H1 (cell line): ENCODE measurements at regions not wholly inside any gene's neighbourhood (a gene's known extent, or its start where the extent isn't known, plus 50 kb on each side); places are given as distances from the start of the nearest gene placed in this dataset.
"Not testable (repeated sequence)": the region's sequence is repeated elsewhere in the genome, so short reads cannot be mapped to it uniquely, and the experiment has no call there.

Experiments
- CTCF ChIA-PET: fragments of 300-600 bp; sonication (Branson Sonifier 250); formaldehyde crosslinking; loops from one replicate; lab custom pipeline; 2021; ENCODE audit not compliant: partially characterized antibody; lab: Charles Lee
- POLR2A ChIA-PET: fragments of 300-600 bp; sonication (Branson Sonifier 250); formaldehyde crosslinking; loops from one replicate; lab custom pipeline; 2021; ENCODE audit warnings: inconsistent platforms; ENCODE audit not compliant: partially characterized antibody; lab: Charles Lee
- DNase-seq, 2 experiments: peaks; one replicate each; pipeline versions ENCODE4 v3.0.0 to v3.0.0-alpha.2; 2010 to 2022; ENCODE audit warnings: low spot score in 2 of 2, low read depth in 1 of 2, mixed read lengths in 1 of 2
- FAIRE-seq: peaks from 2 replicates; lab custom pipeline; 2011; peaks lifted over from hg19 to GRCh38; lab: Jason Lieb, UNC
- H2AFZ ChIP-seq: 2 replicates; pipeline ENCODE4 v1.8.1; 2012; ENCODE audit warnings: low read length, inconsistent platforms
- H2AK5ac ChIP-seq: 2 replicates; pipeline ENCODE4 v1.6.1; 2013; ENCODE audit warnings: low read depth, low read length
- H2BK120ac ChIP-seq: replicated peaks from 2 replicates; pipeline ENCODE3; 2013; ENCODE audit warnings: low read depth, low read length, inconsistent platforms
- H2BK12ac ChIP-seq: 2 replicates; pipeline ENCODE4 v1.6.1; 2013; ENCODE audit warnings: low read depth, low read length
- H2BK15ac ChIP-seq: 2 replicates; pipeline ENCODE4 v1.6.1; 2013; ENCODE audit warnings: low read length
- H2BK20ac ChIP-seq: 2 replicates; pipeline ENCODE4 v1.6.1; 2013; ENCODE audit warnings: low read length
- H2BK5ac ChIP-seq: 2 replicates; pipeline ENCODE4 v1.6.1; 2013; ENCODE audit warnings: low read depth, low read length
- H3K14ac ChIP-seq: 2 replicates; pipeline ENCODE4 v1.6.1; 2013; ENCODE audit warnings: inconsistent platforms; ENCODE audit not compliant: insufficient read length
- H3K18ac ChIP-seq: 2 replicates; pipeline ENCODE4 v1.6.1; 2013; ENCODE audit warnings: low read length; ENCODE audit errors: extremely low read depth
- H3K23ac ChIP-seq: 2 replicates; pipeline ENCODE4 v1.6.1; 2013; ENCODE audit warnings: inconsistent platforms; ENCODE audit not compliant: insufficient read length
- H3K23me2 ChIP-seq: 2 replicates; pipeline ENCODE4 v1.6.1; 2013; ENCODE audit warnings: low read depth, low read length
- H3K27ac ChIP-seq: 2 replicates; pipeline ENCODE4 v1.6.1; 2011; ENCODE audit warnings: low read depth, low read length, inconsistent platforms
- H3K27me3 ChIP-seq, 4 experiments: replicated peaks in 1 of 4; 1 replicate in 1 of 4; 2 replicates in 3 of 4; pipeline versions ENCODE4 v1.6.1 to v1.8.1; 2011 to 2013; ENCODE audit warnings: low read length in 3 of 4, mild to moderate bottlenecking in 3 of 4, inconsistent platforms in 2 of 4, mixed read lengths in 2 of 4, moderate library complexity in 1 of 4; ENCODE audit not compliant: control insufficient read depth in 3 of 4, insufficient read depth in 3 of 4; ENCODE audit errors: extremely low read depth in 1 of 4
- H3K36me3 ChIP-seq, 4 experiments: 2 replicates each; pipeline versions ENCODE4 v1.6.1 to v1.8.1; 2011 to 2013; ENCODE audit warnings: mild to moderate bottlenecking in 4 of 4, low read length in 3 of 4, moderate library complexity in 2 of 4, control low read depth in 1 of 4, inconsistent platforms in 1 of 4; ENCODE audit not compliant: insufficient read depth in 4 of 4, control insufficient read depth in 2 of 4
- H3K4ac ChIP-seq: replicated peaks from 2 replicates; pipeline ENCODE3; 2013; ENCODE audit warnings: low read length, low read depth, mixed read lengths, inconsistent platforms; ENCODE audit not compliant: insufficient read length
- H3K4me1 ChIP-seq, 4 experiments: replicated peaks in 1 of 4; 1 replicate in 1 of 4; 2 replicates in 3 of 4; pipeline versions ENCODE4 v1.6.1 to v1.8.1; 2011 to 2013; ENCODE audit warnings: low read length in 3 of 4, inconsistent platforms in 2 of 4, mixed read lengths in 1 of 4; ENCODE audit not compliant: insufficient read depth in 4 of 4, control insufficient read depth in 3 of 4
- H3K4me2 ChIP-seq, 2 experiments: 2 replicates each; pipeline versions ENCODE4 v1.6.1 to v1.8.1; 2011 to 2013; ENCODE audit warnings: low read depth in 2 of 2, low read length in 2 of 2, control low read depth in 1 of 2, inconsistent platforms in 1 of 2, mild to moderate bottlenecking in 1 of 2; ENCODE audit not compliant: insufficient read depth in 1 of 2
- H3K4me3 ChIP-seq, 4 experiments: fragments of 200-600, 300-600 bp in 1 of 4; sonication (generic), shearing (Covaris generic), sonication (Bioruptor Twin) in 1 of 4; 2 replicates each; pipeline versions ENCODE4 v1.5.1 to v1.8.1; 2011 to 2016; ENCODE audit warnings: low read length in 4 of 4, low read depth in 3 of 4, control low read depth in 2 of 4, inconsistent platforms in 2 of 4, mild to moderate bottlenecking in 2 of 4, mixed read lengths in 1 of 4, moderate library complexity in 1 of 4; ENCODE audit not compliant: insufficient read depth in 2 of 4; ENCODE audit errors: extremely low read depth in 1 of 4
- H3K56ac ChIP-seq: replicated peaks from 2 replicates; pipeline ENCODE3; 2013; ENCODE audit warnings: low read depth, mild to moderate bottlenecking, mixed read lengths, low read length, inconsistent platforms; ENCODE audit not compliant: insufficient read length
- H3K79me1 ChIP-seq: 2 replicates; pipeline ENCODE4 v1.6.1; 2013; ENCODE audit warnings: low read depth, low read length, control low read depth
- H3K79me2 ChIP-seq, 2 experiments: 2 replicates each; pipeline versions ENCODE4 v1.6.1 to v1.8.1; 2012 to 2013; ENCODE audit warnings: low read length in 2 of 2, mild to moderate bottlenecking in 2 of 2, inconsistent platforms in 1 of 2; ENCODE audit not compliant: insufficient read depth in 2 of 2, control insufficient read depth in 1 of 2
- H3K9ac ChIP-seq, 4 experiments: replicated peaks in 1 of 4; 1 replicate in 1 of 4; 2 replicates in 3 of 4; pipeline versions ENCODE4 v1.6.1 to v1.8.1; 2011 to 2013; ENCODE audit warnings: low read depth in 3 of 4, low read length in 3 of 4, control low read depth in 2 of 4, mild to moderate bottlenecking in 2 of 4, moderate library complexity in 2 of 4, inconsistent platforms in 1 of 4; ENCODE audit errors: extremely low read depth in 1 of 4
- H3K9me3 ChIP-seq, 2 experiments: 2 replicates each; pipeline versions ENCODE4 v1.6.1 to v1.8.1; 2012 to 2013; ENCODE audit warnings: mild to moderate bottlenecking in 2 of 2, moderate library complexity in 2 of 2, control low read depth in 1 of 2, inconsistent platforms in 1 of 2, low read depth in 1 of 2, low read length in 1 of 2, mixed read lengths in 1 of 2; ENCODE audit not compliant: insufficient read depth in 2 of 2
- H4K20me1 ChIP-seq, 2 experiments: replicated peaks in 1 of 2; 2 replicates each; pipeline versions ENCODE3 to v1.8.1; 2011 to 2013; ENCODE audit warnings: inconsistent platforms in 2 of 2, low read length in 2 of 2, mild to moderate bottlenecking in 1 of 2; ENCODE audit not compliant: insufficient read depth in 2 of 2, control insufficient read depth in 1 of 2
- H4K5ac ChIP-seq: 2 replicates; pipeline ENCODE4 v1.6.1; 2013; ENCODE audit warnings: low read length, low read depth, mixed read lengths, inconsistent platforms; ENCODE audit not compliant: insufficient read length
- H4K8ac ChIP-seq: 2 replicates; pipeline ENCODE4 v1.8.0; 2013; ENCODE audit warnings: mild to moderate bottlenecking, moderate library complexity, low read length, inconsistent platforms; ENCODE audit not compliant: insufficient read depth; ENCODE audit errors: extremely low read depth
- H4K91ac ChIP-seq: replicated peaks from 2 replicates; pipeline ENCODE3; 2013; ENCODE audit warnings: low read length, mixed read lengths, inconsistent platforms; ENCODE audit not compliant: insufficient read length
- WGBS, 2 experiments: shearing (Covaris generic) in 1 of 2; methylation state at CpG; one replicate each; pipeline versions ENCODE4 v1.1.6 to v1.1.7; 2013 to 2015; ENCODE audit warnings: low lambda C conversion rate in 2 of 2, mixed read lengths in 2 of 2, inconsistent platforms in 1 of 2, low coverage in 1 of 2, missing lambda C conversion rate in 1 of 2; ENCODE audit not compliant: insufficient replicate concordance in 2 of 2, insufficient coverage in 1 of 2, insufficient read length in 1 of 2; ENCODE audit errors: extremely low coverage in 1 of 2, missing lambda C conversion rate in 1 of 2; 5-methylcytosine and 5-hydroxymethylcytosine counted together

DNA sequence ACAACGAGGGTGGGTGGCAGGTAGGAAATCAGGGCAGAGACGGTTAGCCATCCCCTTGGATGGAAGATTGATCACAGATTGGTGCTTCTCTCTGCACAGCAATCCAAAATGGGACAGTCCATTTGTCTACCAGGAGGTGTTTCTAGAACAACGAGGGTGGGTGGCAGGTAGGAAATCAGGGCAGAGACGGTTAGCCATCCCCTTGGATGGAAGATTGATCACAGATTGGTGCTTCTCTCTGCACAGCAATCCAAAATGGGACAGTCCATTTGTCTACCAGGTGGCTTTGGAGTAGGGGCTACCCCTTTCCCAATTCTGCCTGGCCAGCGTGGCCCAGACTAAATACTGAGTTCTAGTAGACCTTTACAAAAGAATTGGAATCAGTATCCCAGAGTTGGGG, 452.3 kb downstream of the CD83 start:
- H3K18ac ChIP-seq, H3K4ac ChIP-seq, H3K56ac ChIP-seq, H2AFZ ChIP-seq, H3K36me3 ChIP-seq, H2AK5ac ChIP-seq, H3K79me1 ChIP-seq, H3K23ac ChIP-seq, H4K20me1 ChIP-seq, H3K27me3 ChIP-seq, H4K8ac ChIP-seq, H2BK120ac ChIP-seq, H3K14ac ChIP-seq, H3K4me3 ChIP-seq, H3K23me2 ChIP-seq, H4K5ac ChIP-seq, H2BK12ac ChIP-seq, H2BK20ac ChIP-seq, H3K79me2 ChIP-seq, H3K9ac ChIP-seq, POLR2A ChIA-PET, H3K4me2 ChIP-seq, DNase-seq, H4K91ac ChIP-seq, H3K4me1 ChIP-seq, FAIRE-seq, H2BK15ac ChIP-seq, H3K27ac ChIP-seq, H3K9me3 ChIP-seq, H2BK5ac ChIP-seq: not testable (repeated sequence)
- CTCF ChIA-PET: interaction anchor here (1.0 kb wide), 1 partner anchor 14 kb away, joined by 4 read pairs; no protein-coding TSS in a partner anchor
- WGBS, 2 experiments: 87% methylated on average over 5 of the region's 5 CpGs; no CpG with 5 or more reads in 1 of the 2 experiments
